Activated CD8-positive, alpha-beta T cell treated with anti-CD3 and anti-CD28 coated beads, Interleukin-2, amount 10 ng/mL, durations not matched to agents 7 days and 5 days (primary cell): ENCODE measurements at regions not wholly inside any gene's neighbourhood (a gene's known extent, or its start where the extent isn't known, plus 50 kb on each side); places are given as distances from the start of the nearest gene placed in this dataset.

Source experiments
- ATAC-seq: fragments of 150-1000 bp; cut with Tn5 transposase; one replicate; pipeline ENCODE4 v1.10.0; 2021; ENCODE audit warnings: moderate library complexity
- CTCF ChIA-PET: fragments of 350-600 bp; sonication (Branson Sonifier 250); formaldehyde crosslinking; loops from one replicate; lab custom pipeline; 2021; ENCODE audit warnings: antibody characterized with exemption; lab: Charles Lee
- POLR2A ChIA-PET: fragments of 350-600 bp; sonication (Branson Sonifier 250); formaldehyde crosslinking; loops from one replicate; lab custom pipeline; 2021; ENCODE audit warnings: antibody characterized with exemption; lab: Charles Lee
- DNase-seq: peaks from one replicate; pipeline ENCODE4 v3.0.0-alpha.2; 2020
- H3K27ac Mint-ChIP-seq: one replicate; pipeline ENCODE4 v1.8.0; 2021; ENCODE audit warnings: mild to moderate bottlenecking, mixed read lengths
- H3K27me3 Mint-ChIP-seq: one replicate; pipeline ENCODE4 v1.8.0; 2021; ENCODE audit warnings: low read depth, mixed read lengths
- H3K36me3 Mint-ChIP-seq: one replicate; pipeline ENCODE4 v1.8.0; 2021; ENCODE audit warnings: low read depth, mixed read lengths
- H3K4me1 Mint-ChIP-seq: one replicate; pipeline ENCODE4 v1.8.0; 2021; ENCODE audit warnings: low read depth, mixed read lengths
- H3K4me3 Mint-ChIP-seq: one replicate; pipeline ENCODE4 v1.8.0; 2021; ENCODE audit warnings: mild to moderate bottlenecking, mixed read lengths
- H3K9me3 Mint-ChIP-seq: one replicate; pipeline ENCODE4 v1.8.0; 2022; ENCODE audit warnings: mixed read lengths; ENCODE audit not compliant: insufficient read depth

DNA sequence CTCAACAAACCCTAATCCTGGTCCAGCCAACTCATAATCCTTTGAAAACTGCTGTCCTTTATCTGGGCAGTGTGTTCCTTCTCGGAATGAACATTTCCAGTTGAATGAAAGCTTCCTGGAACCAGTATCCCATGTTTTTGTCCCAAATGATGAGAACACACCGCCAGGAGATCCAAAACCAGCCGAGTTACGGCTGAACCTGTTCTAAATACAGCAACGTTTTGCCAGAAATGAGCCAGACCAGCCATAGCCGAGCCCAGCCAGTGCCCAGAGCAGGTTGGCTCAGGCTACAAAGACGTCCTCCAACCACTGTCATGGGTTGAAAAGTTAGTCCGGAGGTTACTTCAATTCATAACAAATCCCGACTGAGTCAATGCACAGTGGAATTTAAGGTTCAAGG is 67.6 kb upstream of the FOXF1 start:
- Mint-ChIP-seq H3K9me3 (no peaks in the 10 kb centered on the region), H3K36me3 (no peaks in the 10 kb centered on the region), H3K27me3 (peaks cover 14% of the 10 kb centered on the region), H3K4me1 (no peaks in the 10 kb centered on the region), H3K27ac (no peak overlapping the region), H3K4me3 (no peak overlapping the region)
- ATAC-seq (no peak), DNase-seq (no peak)
- ChIA-PET CTCF (no interaction called here), POLR2A (no interaction called here)

- no peaks in the 10 kb centered on the region for H3K9me3 Mint-ChIP-seq
- ATAC-seq (no peak), DNase-seq (no peak)
- ChIA-PET POLR2A (no interaction called here), CTCF (no interaction called here)
- no peaks in the 10 kb centered on the region for H3K4me1 Mint-ChIP-seq
- peaks cover 12% of the 10 kb centered on the region for H3K27me3 Mint-ChIP-seq
- H3K4me3 Mint-ChIP-seq: no peak overlapping the region
- no peak overlapping the region for H3K27ac Mint-ChIP-seq
- no peaks in the 10 kb centered on the region for H3K36me3 Mint-ChIP-seq
Measured at GRCh38 chr16:86443508-86444147, 66.7 kb upstream of the FOXF1 start.

DNA sequence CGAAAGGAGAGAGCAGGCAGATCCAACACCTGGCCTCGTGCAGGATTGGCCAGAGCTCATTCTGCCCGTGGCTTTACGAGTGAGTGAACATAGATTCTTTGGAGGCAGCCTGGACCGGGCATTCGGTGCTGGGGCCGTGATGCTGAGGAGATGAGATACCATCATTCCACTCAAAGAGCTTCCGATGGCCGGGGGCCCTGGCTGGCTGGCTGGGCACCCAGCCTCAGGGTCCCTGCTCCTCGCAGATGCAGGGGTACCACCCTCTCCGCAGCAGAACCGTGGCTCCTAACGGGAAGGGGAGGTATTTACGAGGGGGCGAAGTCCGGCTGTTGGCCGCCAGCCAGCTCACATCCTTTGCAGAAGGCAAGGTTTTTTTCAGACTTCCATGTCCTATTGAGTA is 66.1 kb upstream of the FOXF1 start:
- H3K4me1 Mint-ChIP-seq: no peaks in the 10 kb centered on the region
- CTCF ChIA-PET: no interaction called here
- H3K27ac Mint-ChIP-seq: no peak overlapping the region
- ATAC-seq (no peak), DNase-seq (no peak)
- H3K27me3 Mint-ChIP-seq: peaks cover 12% of the 10 kb centered on the region
- POLR2A ChIA-PET: no interaction called here
- H3K4me3 Mint-ChIP-seq: no peak overlapping the region
- H3K9me3 Mint-ChIP-seq: no peaks in the 10 kb centered on the region
- H3K36me3 Mint-ChIP-seq: no peaks in the 10 kb centered on the region

DNA sequence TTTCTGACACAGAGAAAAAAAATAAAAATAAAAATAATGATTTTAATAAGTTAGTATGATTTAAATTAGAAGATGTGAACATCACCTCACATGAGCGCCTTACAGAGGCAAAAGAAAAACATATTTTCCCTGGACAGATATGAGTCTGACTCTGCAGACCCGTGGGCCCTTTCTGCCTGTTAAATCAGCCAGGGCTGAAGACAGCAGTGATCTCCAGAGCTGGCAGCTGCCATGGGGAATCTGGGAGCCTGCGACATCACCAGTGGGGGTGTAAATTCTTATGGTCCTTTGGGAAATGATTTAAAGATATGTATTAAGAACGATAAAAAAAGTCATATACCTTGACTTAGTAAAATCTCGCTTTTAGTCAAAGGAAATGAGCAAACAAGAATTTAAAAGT is 65.7 kb upstream of the FOXF1 start:
- H3K4me1 Mint-ChIP-seq: no peaks in the 10 kb centered on the region
- H3K9me3 Mint-ChIP-seq: no peaks in the 10 kb centered on the region
- ATAC-seq (no peak), DNase-seq (no peak)
- POLR2A ChIA-PET: no interaction called here
- no peak overlapping the region for H3K4me3 Mint-ChIP-seq
- CTCF ChIA-PET: no interaction called here
- H3K36me3 Mint-ChIP-seq: no peaks in the 10 kb centered on the region
- H3K27me3 Mint-ChIP-seq: peaks cover 12% of the 10 kb centered on the region
- no peak overlapping the region for H3K27ac Mint-ChIP-seq

GRCh38 chr16:86446279-86446678 is 64.0 kb upstream of the FOXF1 start:
- no peak overlapping the region for H3K4me3 Mint-ChIP-seq
- ChIA-PET CTCF (no interaction called here), POLR2A (no interaction called here)
- peaks cover 12% of the 10 kb centered on the region for H3K27me3 Mint-ChIP-seq
- no peaks in the 10 kb centered on the region for H3K36me3 Mint-ChIP-seq
- H3K9me3 Mint-ChIP-seq: no peaks in the 10 kb centered on the region
- H3K4me1 Mint-ChIP-seq: no peaks in the 10 kb centered on the region
- DNase-seq: no peak
- no peak for ATAC-seq
- H3K27ac Mint-ChIP-seq: no peak overlapping the region

- POLR2A ChIA-PET: no interaction called here
- H3K9me3 Mint-ChIP-seq: no peaks in the 10 kb centered on the region
- no peak overlapping the region for H3K4me3 Mint-ChIP-seq
- H3K36me3 Mint-ChIP-seq: no peaks in the 10 kb centered on the region
- H3K4me1 Mint-ChIP-seq: no peaks in the 10 kb centered on the region
- ATAC-seq (no peak), DNase-seq (no peak)
- H3K27ac Mint-ChIP-seq: no peak overlapping the region
- CTCF ChIA-PET: no interaction called here
- H3K27me3 Mint-ChIP-seq: peaks cover 12% of the 10 kb centered on the region
Measured at GRCh38 chr16:86447228-86447627, 63.1 kb upstream of the FOXF1 start.

- DNase-seq (no peak), ATAC-seq (no peak)
- Mint-ChIP-seq H3K4me1 (no peaks in the 10 kb centered on the region), H3K36me3 (no peaks in the 10 kb centered on the region), H3K4me3 (no peak overlapping the region), H3K9me3 (no peaks in the 10 kb centered on the region), H3K27ac (no peak overlapping the region), H3K27me3 (peaks cover 9% of the 10 kb centered on the region)
- CTCF ChIA-PET: no interaction called here
- POLR2A ChIA-PET: no interaction called here
Measured at GRCh38 chr16:86448306-86448890, 61.9 kb upstream of the FOXF1 start.

DNA sequence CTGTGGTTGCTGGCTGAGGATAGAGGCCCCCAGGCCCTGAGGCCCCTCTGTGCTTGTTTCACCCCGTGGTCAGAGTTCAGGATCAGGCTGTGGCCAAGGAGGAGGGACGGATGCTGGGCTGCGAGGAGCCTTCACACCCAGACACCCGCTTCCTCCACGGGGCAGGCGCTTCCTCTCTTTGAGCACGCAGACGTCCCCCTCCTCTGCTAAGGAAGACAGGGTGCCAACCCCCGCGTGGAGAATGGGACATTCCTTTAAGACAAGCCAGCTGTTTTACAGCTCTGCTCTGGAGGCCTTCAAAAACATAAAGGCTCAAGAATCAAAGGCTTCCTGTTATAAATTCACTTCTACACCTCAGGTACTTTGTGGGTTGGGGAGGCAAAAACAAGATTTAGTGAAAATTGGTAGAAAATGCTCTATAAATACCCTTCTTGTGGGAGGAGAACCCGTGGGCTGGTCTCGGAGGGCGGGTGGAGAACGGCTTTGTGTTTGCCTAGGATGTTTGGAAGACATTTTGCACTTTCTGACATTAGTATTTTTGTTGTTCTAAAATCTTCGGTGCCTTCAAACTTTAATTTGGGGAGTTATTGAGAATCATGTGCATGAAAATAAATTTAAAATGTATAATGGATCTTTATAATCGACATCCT is 60.8 kb upstream of the FOXF1 start:
- Mint-ChIP-seq H3K9me3 (no peaks in the 10 kb centered on the region), H3K27ac (no peak overlapping the region), H3K27me3 (peaks cover 2% of the 10 kb centered on the region), H3K36me3 (no peaks in the 10 kb centered on the region), H3K4me3 (no peak overlapping the region), H3K4me1 (no peaks in the 10 kb centered on the region)
- DNase-seq: no peak
- ChIA-PET CTCF (no interaction called here), POLR2A (no interaction called here)
- ATAC-seq: no peak

DNA sequence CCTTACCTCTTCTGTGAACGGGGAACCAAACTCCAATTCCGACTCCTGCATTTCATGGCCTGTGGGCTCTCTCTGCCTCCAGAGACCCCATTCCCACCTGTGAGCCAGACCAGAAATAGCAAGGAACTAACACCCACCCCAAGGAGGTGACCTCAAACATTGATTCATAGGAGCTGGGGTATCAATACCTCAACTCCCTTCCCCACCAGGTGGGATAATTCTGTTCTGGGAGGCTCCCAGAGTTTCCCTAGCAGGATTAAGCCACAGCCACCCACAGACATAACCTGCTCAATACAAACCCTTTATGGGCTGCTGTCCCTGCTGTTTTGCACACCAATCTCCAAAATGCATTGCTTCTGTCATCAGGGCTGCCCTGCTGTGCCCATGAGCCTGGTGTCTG is 59.6 kb upstream of the FOXF1 start:
- CTCF ChIA-PET: no interaction called here
- DNase-seq: no peak

GRCh38 chr16:86452451-86452850 is 57.9 kb upstream of the FOXF1 start:
- CTCF ChIA-PET: no interaction called here
- no peak for ATAC-seq
- no peaks in the 10 kb centered on the region for H3K4me1 Mint-ChIP-seq
- no peak overlapping the region for H3K4me3 Mint-ChIP-seq
- no peaks in the 10 kb centered on the region for H3K9me3 Mint-ChIP-seq
- H3K36me3 Mint-ChIP-seq: no peaks in the 10 kb centered on the region
- POLR2A ChIA-PET: no interaction called here
- no peaks in the 10 kb centered on the region for H3K27me3 Mint-ChIP-seq
- H3K27ac Mint-ChIP-seq: no peak overlapping the region
- DNase-seq: no peak

More for the DNA sequence above, 59.6 kb upstream of the FOXF1 start:
- Mint-ChIP-seq H3K27me3 (no peaks in the 10 kb centered on the region), H3K4me1 (no peaks in the 10 kb centered on the region), H3K36me3 (no peaks in the 10 kb centered on the region), H3K4me3 (no peak overlapping the region), H3K27ac (no peak overlapping the region), H3K9me3 (no peaks in the 10 kb centered on the region)
- no peak for ATAC-seq
- POLR2A ChIA-PET: no interaction called here

- Mint-ChIP-seq H3K9me3 (no peaks in the 10 kb centered on the region), H3K4me1 (no peaks in the 10 kb centered on the region), H3K27me3 (no peaks in the 10 kb centered on the region), H3K4me3 (no peak overlapping the region), H3K36me3 (no peaks in the 10 kb centered on the region), H3K27ac (no peak overlapping the region)
- ChIA-PET POLR2A (no interaction called here), CTCF (no interaction called here)
- DNase-seq (no peak), ATAC-seq (no peak)
Measured at GRCh38 chr16:86455116-86455515, 55.2 kb upstream of the FOXF1 start.

GRCh38 chr16:86455640-86456039 is 54.7 kb upstream of the FOXF1 start:
- H3K27ac Mint-ChIP-seq: no peak overlapping the region
- POLR2A ChIA-PET: no interaction called here
- no peak overlapping the region for H3K4me3 Mint-ChIP-seq
- no peaks in the 10 kb centered on the region for H3K9me3 Mint-ChIP-seq
- H3K36me3 Mint-ChIP-seq: no peaks in the 10 kb centered on the region
- ATAC-seq (no peak), DNase-seq (no peak)
- H3K27me3 Mint-ChIP-seq: no peaks in the 10 kb centered on the region
- no peaks in the 10 kb centered on the region for H3K4me1 Mint-ChIP-seq
- CTCF ChIA-PET: no interaction called here
